Nephron progenitor cell (in vitro differentiated cells): ENCODE measurements at regions not wholly inside any gene's neighbourhood (a gene's known extent, or its start where the extent isn't known, plus 50 kb on each side); places are given as distances from the start of the nearest gene placed in this dataset.

Experiments used
- DNase-seq: peaks from one replicate; pipeline ENCODE4 v3.0.0; 2021
- H3K27ac Mint-ChIP-seq: 2 replicates; pipeline ENCODE4 v1.8.0; 2021; ENCODE audit warnings: mild to moderate bottlenecking, moderate library complexity, mixed read lengths
- H3K27me3 Mint-ChIP-seq: 2 replicates; pipeline ENCODE4 v1.8.0; 2021; ENCODE audit warnings: mild to moderate bottlenecking, low read depth, mixed read lengths; ENCODE audit not compliant: poor library complexity
- H3K36me3 Mint-ChIP-seq: 2 replicates; pipeline ENCODE4 v1.8.0; 2021; ENCODE audit warnings: low read depth, mixed read lengths
- H3K4me1 Mint-ChIP-seq: 2 replicates; pipeline ENCODE4 v1.8.0; 2021; ENCODE audit warnings: mixed read lengths
- H3K4me3 Mint-ChIP-seq: 2 replicates; pipeline ENCODE4 v1.8.0; 2021; ENCODE audit warnings: mild to moderate bottlenecking, moderate library complexity, mixed read lengths
- H3K9me3 Mint-ChIP-seq: 2 replicates; pipeline ENCODE4 v1.8.0; 2021; ENCODE audit warnings: mild to moderate bottlenecking, moderate library complexity, mixed read lengths
- CTCF ChIP-seq: fragments of 200-600 bp; sonication (generic); IDR thresholded peaks from 2 replicates; pipeline ENCODE4 v1.5.0; 2021; ENCODE audit warnings: antibody characterized with exemption

GRCh38 chr20:12597551-12597950 lies 411.2 kb upstream of the SPTLC3 start:
- Mint-ChIP-seq H3K9me3 (no peaks in the 10 kb centered on the region), H3K36me3 (no peaks in the 10 kb centered on the region), H3K4me3 (no peak overlapping the region), H3K4me1 (peaks cover 30% of the 10 kb centered on the region), H3K27me3 (no peaks in the 10 kb centered on the region), H3K27ac (no peak overlapping the region)
- no peak for TF ChIP-seq CTCF
- DNase-seq: no peak

GRCh38 chr20:12598894-12599293 lies 409.9 kb upstream of the SPTLC3 start:
- H3K27me3 Mint-ChIP-seq: no peaks in the 10 kb centered on the region
- no peaks in the 10 kb centered on the region for H3K36me3 Mint-ChIP-seq
- peaks cover 30% of the 10 kb centered on the region for H3K4me1 Mint-ChIP-seq
- no peaks in the 10 kb centered on the region for H3K9me3 Mint-ChIP-seq
- peak overlapping the region; percentile 8 for H3K27ac Mint-ChIP-seq
- no peak overlapping the region for H3K4me3 Mint-ChIP-seq
- no peak for TF ChIP-seq CTCF
- no peak for DNase-seq

- Mint-ChIP-seq H3K9me3 (no peaks in the 10 kb centered on the region), H3K36me3 (no peaks in the 10 kb centered on the region), H3K4me1 (peaks cover 30% of the 10 kb centered on the region), H3K27ac (no peak overlapping the region), H3K4me3 (no peak overlapping the region), H3K27me3 (no peaks in the 10 kb centered on the region)
- no peak for TF ChIP-seq CTCF
- no peak for DNase-seq
These were observed 409.3 kb upstream of the SPTLC3 start for GRCh38 chr20:12599494-12599893.

GRCh38 chr20:12605751-12606150 lies 403.0 kb upstream of the SPTLC3 start:
- TF ChIP-seq CTCF: no peak
- Mint-ChIP-seq H3K27ac (no peak overlapping the region), H3K4me3 (no peak overlapping the region), H3K27me3 (no peaks in the 10 kb centered on the region), H3K9me3 (no peaks in the 10 kb centered on the region), H3K4me1 (no peaks in the 10 kb centered on the region), H3K36me3 (no peaks in the 10 kb centered on the region)
- no peak for DNase-seq

GRCh38 chr20:12610871-12611270 lies 397.9 kb upstream of the SPTLC3 start:
- DNase-seq: no peak
- Mint-ChIP-seq H3K9me3 (peaks cover 4% of the 10 kb centered on the region), H3K27me3 (no peaks in the 10 kb centered on the region), H3K27ac (no peak overlapping the region), H3K4me3 (no peak overlapping the region), H3K36me3 (no peaks in the 10 kb centered on the region), H3K4me1 (no peaks in the 10 kb centered on the region)
- TF ChIP-seq CTCF: no peak

- Mint-ChIP-seq H3K4me1 (no peaks in the 10 kb centered on the region), H3K4me3 (no peak overlapping the region), H3K36me3 (no peaks in the 10 kb centered on the region), H3K9me3 (peaks cover 8% of the 10 kb centered on the region), H3K27me3 (peaks cover 3% of the 10 kb centered on the region), H3K27ac (no peak overlapping the region)
- no peak for DNase-seq
- no peak for TF ChIP-seq CTCF
These were observed 394.0 kb upstream of the SPTLC3 start for GRCh38 chr20:12614764-12615163.
